WTC11 (cell line): ENCODE measurements at regions not wholly inside any gene's neighbourhood (a gene's known extent, or its start where the extent isn't known, plus 50 kb on each side); places are given as distances from the start of the nearest gene placed in this dataset.

ENCODE experiments used
- ATAC-seq: fragments of 200-7000 bp; cut with Tn5 transposase; 2 replicates; pipeline ENCODE4 v1.10.0; 2021; ENCODE audit warnings: mild to moderate bottlenecking, moderate library complexity
- CTCF ChIA-PET: fragments of 300-600 bp; sonication (Branson Sonifier 250); formaldehyde crosslinking; loops from one replicate; lab custom pipeline; 2021; ENCODE audit warnings: antibody characterized with exemption; lab: Charles Lee
- POLR2A ChIA-PET: fragments of 350-600 bp; sonication (Branson Sonifier 250); formaldehyde crosslinking; loops from one replicate; lab custom pipeline; 2021; ENCODE audit warnings: antibody characterized with exemption; lab: Charles Lee
- DNase-seq: peaks from one replicate; pipeline ENCODE4 v3.0.0; 2021; ENCODE audit warnings: low spot score
- H3K27ac Mint-ChIP-seq: 2 replicates; pipeline ENCODE4 v1.8.0; 2021; ENCODE audit warnings: mixed read lengths
- H3K27me3 Mint-ChIP-seq: 2 replicates; pipeline ENCODE4 v1.8.0; 2021; ENCODE audit warnings: low read depth, mild to moderate bottlenecking, moderate library complexity, mixed read lengths
- H3K36me3 Mint-ChIP-seq: 2 replicates; pipeline ENCODE4 v1.8.0; 2021; ENCODE audit warnings: mixed read lengths
- H3K4me1 Mint-ChIP-seq: 2 replicates; pipeline ENCODE4 v1.8.0; 2022; ENCODE audit warnings: mixed read lengths
- H3K4me3 Mint-ChIP-seq: 2 replicates; pipeline ENCODE4 v1.8.0; 2021; ENCODE audit warnings: mild to moderate bottlenecking, moderate library complexity, mixed read lengths
- H3K9me3 Mint-ChIP-seq: 2 replicates; pipeline ENCODE4 v1.8.0; 2021; ENCODE audit warnings: mixed read lengths
- ARID4B ChIP-seq: sonication (generic); formaldehyde crosslinking; IDR thresholded peaks from 2 replicates; pipeline ENCODE4 v1.8.0; 2023; ENCODE audit warnings: missing genetic modification reagents, mild to moderate bottlenecking, borderline replicate concordance
- ATF6 ChIP-seq: sonication (generic); formaldehyde crosslinking; IDR thresholded peaks from 2 replicates; pipeline ENCODE4 v1.8.1; 2023; ENCODE audit warnings: mild to moderate bottlenecking, missing genetic modification reagents
- E2F1 ChIP-seq: sonication (generic); formaldehyde crosslinking; IDR thresholded peaks from 2 replicates; pipeline ENCODE4 v1.8.0; 2022; ENCODE audit warnings: mild to moderate bottlenecking, missing genetic modification reagents
- ERG ChIP-seq: fragments of 250-450 bp; sonication (Bioruptor Pico); IDR thresholded peaks from 2 replicates; pipeline ENCODE4 v1.8.0; 2021; ENCODE audit warnings: mild to moderate bottlenecking
- FOXK1 ChIP-seq: sonication (generic); formaldehyde crosslinking; IDR thresholded peaks from 2 replicates; pipeline ENCODE4 v1.8.0; 2022; ENCODE audit warnings: mild to moderate bottlenecking, moderate library complexity, missing genetic modification reagents
- FOXP1 ChIP-seq: sonication (generic); formaldehyde crosslinking; IDR thresholded peaks from 2 replicates; pipeline ENCODE4 v1.8.0; 2022; ENCODE audit warnings: missing genetic modification reagents, mild to moderate bottlenecking, moderate library complexity, borderline replicate concordance
- GRHL2 ChIP-seq: fragments of 250-450 bp; sonication (Bioruptor Pico); IDR thresholded peaks from 2 replicates; pipeline ENCODE4 v1.8.0; 2022; ENCODE audit warnings: mild to moderate bottlenecking, moderate library complexity; ENCODE audit not compliant: insufficient replicate concordance, severe bottlenecking
- JAZF1 ChIP-seq: fragments of 250-450 bp; sonication (Bioruptor Pico); IDR thresholded peaks from 2 replicates; pipeline ENCODE4 v1.9.0; 2021; ENCODE audit warnings: moderate library complexity, mild to moderate bottlenecking, inconsistent platforms
- NFE2L1 ChIP-seq: sonication (generic); formaldehyde crosslinking; IDR thresholded peaks from 2 replicates; pipeline ENCODE4 v1.8.1; 2023; ENCODE audit warnings: missing genetic modification reagents
- NR2C2 ChIP-seq: sonication (generic); formaldehyde crosslinking; IDR thresholded peaks from 2 replicates; pipeline ENCODE4 v1.8.0; 2022; ENCODE audit warnings: mild to moderate bottlenecking, missing genetic modification reagents
- PREB ChIP-seq: sonication (generic); formaldehyde crosslinking; IDR thresholded peaks from 2 replicates; pipeline ENCODE4 v1.8.1; 2022; ENCODE audit warnings: mild to moderate bottlenecking, missing genetic modification reagents, moderate library complexity, borderline replicate concordance
- SMAD3 ChIP-seq: sonication (generic); formaldehyde crosslinking; IDR thresholded peaks from 2 replicates; pipeline ENCODE4 v1.8.0; 2022; ENCODE audit warnings: missing genetic modification reagents, mild to moderate bottlenecking, borderline replicate concordance
- TEAD4 ChIP-seq: sonication (generic); formaldehyde crosslinking; IDR thresholded peaks from 2 replicates; pipeline ENCODE4 v1.8.0; 2022; ENCODE audit warnings: mild to moderate bottlenecking, missing genetic modification reagents
- ZNF121 ChIP-seq: sonication (generic); formaldehyde crosslinking; IDR thresholded peaks from 2 replicates; pipeline ENCODE4 v1.8.0; 2023; ENCODE audit warnings: missing genetic modification reagents
- ZNF317 ChIP-seq: sonication (generic); formaldehyde crosslinking; IDR thresholded peaks from 2 replicates; pipeline ENCODE4 v1.8.1; 2023; ENCODE audit warnings: low read depth, mild to moderate bottlenecking, moderate library complexity, missing genetic modification reagents, borderline replicate concordance

- DNase-seq, result no peak
- CTCF ChIA-PET, result interaction anchor here (1.4 kb wide), 1 partner anchor 392 kb away, joined by 5 read pairs; no protein-coding TSS in a partner anchor
- H3K36me3 Mint-ChIP-seq, result peaks cover 12% of the 10 kb centered on the region
- TF ChIP-seq PREB (no peak), ZNF317 (CRISPR knock-in tag) (no peak), ARID4B (CRISPR knock-in tag) (no peak), JAZF1 (no peak), FOXK1 (CRISPR knock-in tag) (no peak), E2F1 (CRISPR knock-in tag) (no peak), GRHL2 (CRISPR knock-in tag) (no peak), TEAD4 (CRISPR knock-in tag) (no peak), NR2C2 (CRISPR knock-in tag) (no peak), ATF6 (CRISPR knock-in tag) (no peak), NFE2L1 (CRISPR knock-in tag) (no peak), ERG (no peak), ZNF121 (CRISPR knock-in tag) (no peak), SMAD3 (CRISPR knock-in tag) (no peak)
- TF ChIP-seq, all 79 proteins: peak for 0
- Mint-ChIP-seq H3K9me3 (peaks cover 18% of the 10 kb centered on the region), H3K4me3 (no peak overlapping the region), H3K27me3 (peaks cover 2% of the 10 kb centered on the region; the same call in 1 of the 2 replicates), H3K4me1 (peaks cover 40% of the 10 kb centered on the region), H3K27ac (no peak overlapping the region)
- POLR2A ChIA-PET, result no interaction called here
- ATAC-seq, result no peak
Measured at GRCh38 chr19:30276011-30276882, 95.9 kb upstream of the ZNF536 start.

GRCh38 chr19:30276883-30277280 is 95.3 kb upstream of the ZNF536 start:
- ChIA-PET POLR2A (no interaction called here), CTCF (interaction anchor here (1.4 kb wide), 1 partner anchor 391 kb away, joined by 5 read pairs; no protein-coding TSS in a partner anchor)
- no peak overlapping the region for H3K27ac Mint-ChIP-seq
- TF ChIP-seq FOXP1 (CRISPR knock-in tag), result no peak
- DNase-seq (no peak), ATAC-seq (no peak)
- H3K4me1 Mint-ChIP-seq, result peaks cover 40% of the 10 kb centered on the region
- peaks cover 12% of the 10 kb centered on the region for H3K36me3 Mint-ChIP-seq
- peaks cover 18% of the 10 kb centered on the region for H3K9me3 Mint-ChIP-seq
- H3K4me3 Mint-ChIP-seq, result no peak overlapping the region
- peaks cover 2% of the 10 kb centered on the region; the same call in 1 of the 2 replicates for H3K27me3 Mint-ChIP-seq
